Transverse colon (tissue), 4 donors: ENCODE measurements at regions not wholly inside any gene's neighbourhood (a gene's known extent, or its start where the extent isn't known, plus 50 kb on each side); places are given as distances from the start of the nearest gene placed in this dataset.
A peak's percentile ranks its signal among the peaks of the same experiment; 100 is the strongest.
"Not testable (repeated sequence)": the region's sequence is repeated elsewhere in the genome, so short reads cannot be mapped to it uniquely, and the experiment has no call there.

Experiments used
- DNase-seq: peaks from one replicate; pipeline ENCODE4 v3.0.0-alpha.2; 2019
- H3K27ac ChIP-seq, 4 donors: fragments of 200-600 bp; sonication (generic); 2 replicates each; pipeline ENCODE4 v1.5.1; 2016 to 2018; ENCODE audit warnings: inconsistent platforms in 4 of 4
- H3K27me3 ChIP-seq: fragments of 200-600 bp; sonication (generic); 2 replicates; pipeline ENCODE4 v1.5.1; 2017; ENCODE audit warnings: inconsistent platforms
- H3K36me3 ChIP-seq, 4 donors: fragments of 200-600 bp; sonication (generic); 2 replicates each; pipeline ENCODE4 v1.5.1; 2017 to 2019; ENCODE audit warnings: inconsistent platforms in 4 of 4
- H3K4me1 ChIP-seq, 4 donors: fragments of 200-600 bp; sonication (generic); 2 replicates each; pipeline ENCODE4 v1.5.1; 2017 to 2020; ENCODE audit warnings: inconsistent platforms in 4 of 4
- H3K4me3 ChIP-seq, 4 donors: fragments of 200-600 bp; sonication (generic); 1 replicate in 1 of 4; 2 replicates in 3 of 4; pipeline versions ENCODE4 v1.5.1 to v1.6.1; 2017 to 2019; ENCODE audit warnings: inconsistent platforms in 4 of 4
- H3K9me3 ChIP-seq, 2 donors: fragments of 200-600 bp; sonication (generic); 2 replicates each; pipeline ENCODE4 v1.5.1; 2017 to 2019; ENCODE audit warnings: inconsistent platforms in 2 of 2
- EP300 ChIP-seq: sonication (generic); formaldehyde crosslinking; IDR thresholded peaks from one replicate; pipeline ENCODE4 v1.6.1; 2017; ENCODE audit warnings: antibody characterized with exemption, low read depth
- POLR2A ChIP-seq: fragments of 450-650 bp; IDR thresholded peaks from one replicate; pipeline ENCODE4 v1.6.1; 2016; ENCODE audit warnings: antibody characterized with exemption, mild to moderate bottlenecking, moderate library complexity
- POLR2AphosphoS5 ChIP-seq, 3 donors: sonication (generic); formaldehyde crosslinking; IDR thresholded peaks; one replicate each; pipeline ENCODE4 v1.6.1; 2016; ENCODE audit warnings: antibody characterized with exemption in 3 of 3
- WGBS, 2 donors: methylation state at CpG; one replicate each; pipeline ENCODE4 v1.1.5; 2018; ENCODE audit warnings: low coverage in 1 of 2; 5-methylcytosine and 5-hydroxymethylcytosine counted together
- in situ Hi-C, 4 donors: fragments of 200-750 bp; cut with MboI; loops; one replicate each; pipeline versions ENCODE4 v1.15.0 to v1.15.1; 2017; ENCODE audit warnings: low sequenced_read_pairs in 3 of 4, low pct_ligation_motif_present in 1 of 4, low pct_unique_long_range_greater_than_20kb in 1 of 4
- intact Hi-C: fragments of 100-400 bp; cut with DNase I; formaldehyde crosslinking; loops from one replicate; pipeline ENCODE4 v1.15.1; 2023; ENCODE audit warnings: low total_unique reads
- TF ChIP-seq, protein P1 (sequence below), 5 experiments: fragments of 200-600 bp in 3 of 5; fragments of 450-650 bp in 2 of 5; sonication (generic) in 3 of 5; IDR thresholded peaks; 1 replicate in 2 of 5; 2 replicates in 3 of 5; pipeline ENCODE4 v1.5.1; 2016 to 2017; ENCODE audit warnings: antibody characterized with exemption in 5 of 5, inconsistent platforms in 3 of 5, mild to moderate bottlenecking in 2 of 5, moderate library complexity in 1 of 5

DNA sequence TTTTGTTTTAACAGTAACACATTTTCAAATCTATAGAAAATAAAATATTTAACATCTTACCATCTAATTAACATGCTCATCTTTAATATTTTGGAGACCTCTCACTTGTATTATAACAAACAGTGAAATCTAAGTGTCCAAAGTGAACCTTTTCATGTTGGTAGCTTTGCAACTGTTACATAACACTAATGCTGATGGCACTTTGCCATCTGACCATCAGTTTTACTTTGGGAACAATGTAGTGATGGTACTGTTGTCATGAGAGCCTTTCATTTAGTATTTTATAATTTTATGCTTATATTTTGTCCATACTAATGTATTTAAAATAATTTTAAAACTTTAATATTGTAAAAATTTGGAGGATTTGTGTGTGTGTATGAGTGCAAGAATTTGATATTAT, 1017.0 kb upstream of the KCND2 start:
- H3K27ac ChIP-seq = no peak overlapping the region
- no peak for DNase-seq
- H3K36me3 ChIP-seq = no peaks in the 10 kb centered on the region
- in situ Hi-C loops = loop anchor here in 1 of 4 donors (25.0 kb wide), 1 partner anchor 1281 kb away; no protein-coding TSS in a partner anchor
- H3K9me3 ChIP-seq = no peaks in the 10 kb centered on the region
- no peak overlapping the region for H3K4me3 ChIP-seq
- TF ChIP-seq, protein P1, sequence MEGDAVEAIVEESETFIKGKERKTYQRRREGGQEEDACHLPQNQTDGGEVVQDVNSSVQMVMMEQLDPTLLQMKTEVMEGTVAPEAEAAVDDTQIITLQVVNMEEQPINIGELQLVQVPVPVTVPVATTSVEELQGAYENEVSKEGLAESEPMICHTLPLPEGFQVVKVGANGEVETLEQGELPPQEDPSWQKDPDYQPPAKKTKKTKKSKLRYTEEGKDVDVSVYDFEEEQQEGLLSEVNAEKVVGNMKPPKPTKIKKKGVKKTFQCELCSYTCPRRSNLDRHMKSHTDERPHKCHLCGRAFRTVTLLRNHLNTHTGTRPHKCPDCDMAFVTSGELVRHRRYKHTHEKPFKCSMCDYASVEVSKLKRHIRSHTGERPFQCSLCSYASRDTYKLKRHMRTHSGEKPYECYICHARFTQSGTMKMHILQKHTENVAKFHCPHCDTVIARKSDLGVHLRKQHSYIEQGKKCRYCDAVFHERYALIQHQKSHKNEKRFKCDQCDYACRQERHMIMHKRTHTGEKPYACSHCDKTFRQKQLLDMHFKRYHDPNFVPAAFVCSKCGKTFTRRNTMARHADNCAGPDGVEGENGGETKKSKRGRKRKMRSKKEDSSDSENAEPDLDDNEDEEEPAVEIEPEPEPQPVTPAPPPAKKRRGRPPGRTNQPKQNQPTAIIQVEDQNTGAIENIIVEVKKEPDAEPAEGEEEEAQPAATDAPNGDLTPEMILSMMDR (IDR thresholded peaks at IDR 0.05) = no peak
- TF ChIP-seq POLR2AphosphoS5 (IDR thresholded peaks at IDR 0.05) (no peak), EP300 (no peak), POLR2A (no peak)
- H3K27me3 ChIP-seq = no peaks in the 10 kb centered on the region
- no peaks in the 10 kb centered on the region for H3K4me1 ChIP-seq
- intact Hi-C loops = no loop called here

DNA sequence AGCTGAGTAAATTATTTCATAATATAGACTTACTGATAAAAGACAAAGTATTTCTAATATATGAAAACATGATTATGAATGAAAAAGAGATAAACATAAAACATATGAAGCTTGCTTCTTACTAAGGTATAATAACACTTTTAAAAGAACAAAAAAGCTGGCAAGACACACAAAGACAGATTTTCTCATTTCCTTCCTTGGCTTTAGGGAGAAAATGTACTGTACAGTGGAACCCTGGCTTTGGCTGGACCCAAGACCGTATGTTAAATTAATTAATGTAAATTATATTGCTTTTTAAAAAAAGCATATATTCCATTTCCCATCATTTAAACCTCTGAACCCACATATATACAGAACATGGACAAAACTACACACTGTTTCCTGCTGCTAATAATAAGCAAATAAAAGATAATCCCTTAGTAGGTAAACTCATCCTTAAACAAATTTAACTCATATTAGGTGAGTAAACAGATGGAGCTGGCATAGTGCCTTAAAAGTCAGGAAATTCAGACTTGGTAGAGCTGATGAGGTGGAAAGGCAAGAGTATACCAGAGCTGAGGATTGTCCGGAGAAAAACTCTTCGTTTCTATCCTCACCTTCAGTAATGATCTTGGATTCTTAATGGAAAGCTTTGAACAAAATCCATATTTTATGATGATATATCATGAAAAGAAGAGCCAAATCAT, 1016.4 kb upstream of the KCND2 start:
- no peak for TF ChIP-seq POLR2A
- no peak for TF ChIP-seq EP300
- TF ChIP-seq, protein P1 (IDR thresholded peaks at IDR 0.05) = no peak
- no peak for TF ChIP-seq POLR2AphosphoS5 (IDR thresholded peaks at IDR 0.05)
- WGBS, 2 donors = 81 to 82% methylated on average over 3 of the region's 3 CpGs
- DNase-seq = no peak
- Histone ChIP-seq H3K27me3 (no peaks in the 10 kb centered on the region), H3K4me1 (no peaks in the 10 kb centered on the region), H3K36me3 (no peaks in the 10 kb centered on the region), H3K9me3 (no peaks in the 10 kb centered on the region), H3K27ac (no peak overlapping the region), H3K4me3 (no peak overlapping the region)
- in situ Hi-C loops = loop anchor here in 1 of 4 donors (25.0 kb wide), 1 partner anchor 1281 kb away; no protein-coding TSS in a partner anchor
- intact Hi-C loops = no loop called here

DNA sequence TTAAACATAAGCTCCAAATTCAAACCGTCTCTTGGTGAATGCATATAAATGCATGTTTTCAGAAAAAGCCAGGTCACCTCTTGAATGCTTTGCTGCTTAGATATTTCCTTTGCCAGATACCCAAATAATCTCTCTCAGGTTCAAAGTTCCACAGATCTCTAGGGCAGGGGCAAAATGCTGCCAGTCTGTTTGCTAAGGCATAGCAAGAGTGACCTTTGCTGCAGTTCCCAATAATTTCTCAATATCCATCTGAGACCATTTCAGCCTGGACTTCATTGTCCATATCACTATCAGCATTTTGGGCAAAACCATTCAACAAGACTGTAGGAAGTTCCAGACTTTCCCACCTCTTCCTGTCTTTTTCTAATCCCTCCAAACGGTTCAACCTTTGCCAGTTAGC, 1006.2 kb upstream of the KCND2 start:
- in situ Hi-C loops = loop anchor here in 1 of 4 donors (25.0 kb wide), 1 partner anchor 1271 kb away; no protein-coding TSS in a partner anchor
- H3K36me3 ChIP-seq, H3K4me3 ChIP-seq, H3K4me1 ChIP-seq, DNase-seq, intact Hi-C loops, H3K27me3 ChIP-seq, H3K27ac ChIP-seq, H3K9me3 ChIP-seq: not testable (repeated sequence)
- WGBS, 2 donors = 56 to 69% methylated on average over 2 of the region's 2 CpGs

DNA sequence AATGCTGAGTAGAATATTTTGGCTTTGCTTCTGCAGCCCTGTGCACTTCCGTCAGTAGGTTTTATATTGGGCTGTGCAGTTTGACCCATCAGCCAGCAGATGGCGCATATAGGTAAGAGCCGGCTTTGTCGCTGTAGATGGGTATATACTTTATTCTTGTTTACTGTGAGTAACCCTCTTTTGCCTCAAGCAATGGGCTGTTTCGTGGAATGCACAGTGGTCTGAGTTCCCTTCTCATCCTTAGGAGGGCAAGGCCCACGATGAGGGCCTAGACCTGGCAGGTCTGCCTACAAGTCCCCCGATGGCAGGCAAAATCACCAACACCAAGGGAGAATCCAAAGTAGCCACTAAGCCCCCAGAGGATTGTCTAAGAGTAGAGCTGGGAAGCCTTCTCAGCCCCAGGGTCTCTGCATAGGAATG, 1002.9 kb upstream of the KCND2 start:
- in situ Hi-C loops = loop anchor here in 1 of 4 donors (25.0 kb wide), 1 partner anchor 1267 kb away; no protein-coding TSS in a partner anchor
- TF ChIP-seq, protein P1 (IDR thresholded peaks at IDR 0.05) = peak; percentile 51 to 75 (median 61)
- no peak for TF ChIP-seq POLR2A
- no peaks in the 10 kb centered on the region for H3K9me3 ChIP-seq
- H3K36me3 ChIP-seq = no peaks in the 10 kb centered on the region
- H3K27ac ChIP-seq = no peak overlapping the region
- DNase-seq = peak; percentile 19
- WGBS, 2 donors = 10 to 27% methylated on average over 4 to 7 of the region's 7 CpGs
- H3K4me1 ChIP-seq = no peaks in the 10 kb centered on the region
- intact Hi-C loops = no loop called here
- no peak overlapping the region for H3K4me3 ChIP-seq
- no peaks in the 10 kb centered on the region for H3K27me3 ChIP-seq

DNA sequence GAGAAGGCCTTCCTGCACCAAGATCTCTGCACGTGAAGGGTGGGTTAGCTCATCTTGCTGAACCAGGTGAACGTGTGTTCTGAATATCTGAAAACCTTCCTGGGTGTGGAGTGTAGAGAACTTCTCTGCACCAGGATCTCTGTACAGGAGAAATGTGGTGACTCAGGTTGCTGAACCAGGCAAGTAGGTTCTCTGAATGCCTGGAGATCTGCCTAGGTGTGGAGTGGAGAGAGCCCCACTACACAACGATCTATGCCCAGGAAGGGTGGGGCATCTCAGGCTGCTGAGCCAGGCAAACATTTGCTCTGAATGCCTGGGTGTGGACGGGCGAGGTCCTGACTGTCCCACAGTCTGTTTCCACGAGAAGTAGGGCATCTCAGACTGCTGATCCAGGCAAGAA, 1002.3 kb upstream of the KCND2 start:
- H3K36me3 ChIP-seq = no peaks in the 10 kb centered on the region
- 44% methylated on average over 6 of the region's 6 CpGs; no CpG with 5 or more reads in 1 of the 2 donors for WGBS, 2 donors
- in situ Hi-C loops = loop anchor here in 1 of 4 donors (25.0 kb wide), 1 partner anchor 1267 kb away; no protein-coding TSS in a partner anchor
- no peaks in the 10 kb centered on the region for H3K4me1 ChIP-seq
- no peak overlapping the region for H3K27ac ChIP-seq
- no peak overlapping the region for H3K4me3 ChIP-seq
- DNase-seq = no peak
- no peaks in the 10 kb centered on the region for H3K9me3 ChIP-seq
- no peaks in the 10 kb centered on the region for H3K27me3 ChIP-seq
- intact Hi-C loops = no loop called here
- TF ChIP-seq EP300 = no peak
- TF ChIP-seq POLR2A = no peak
- TF ChIP-seq POLR2AphosphoS5 (IDR thresholded peaks at IDR 0.05) = no peak
- TF ChIP-seq, protein P1 (IDR thresholded peaks at IDR 0.05) = no peak
